ENCODE measurements at regions not wholly inside any gene's neighbourhood (a gene's known extent, or its start where the extent isn't known, plus 50 kb on each side); places are given as distances from the start of the nearest gene placed in this dataset.

GRCh38 chr1:5391725-5392124, 600.5 kb downstream of the NPHP4 start:
- intact Hi-C loops (cut with micrococcal nuclease), result no loop called here

GRCh38 chr1:5390504-5390903, 601.7 kb downstream of the NPHP4 start:
- intact Hi-C loops (cut with micrococcal nuclease), result no loop called here

GRCh38 chr1:5389101-5389885, 602.9 kb downstream of the NPHP4 start:
- intact Hi-C loops (cut with micrococcal nuclease), result no loop called here

GRCh38 chr1:5388622-5389021, 603.6 kb downstream of the NPHP4 start:
- intact Hi-C loops (cut with micrococcal nuclease), result no loop called here

- intact Hi-C loops (cut with micrococcal nuclease), result no loop called here
These were observed 605.9 kb downstream of the NPHP4 start for GRCh38 chr1:5386371-5386770.

GRCh38 chr1:5385956-5386355, 606.3 kb downstream of the NPHP4 start:
- intact Hi-C loops (cut with micrococcal nuclease), result no loop called here

GRCh38 chr1:5385096-5385799, 607.0 kb downstream of the NPHP4 start:
- intact Hi-C loops (cut with micrococcal nuclease), result no loop called here

GRCh38 chr1:5381491-5381890, 610.7 kb downstream of the NPHP4 start:
- intact Hi-C loops (cut with micrococcal nuclease), result no loop called here

- intact Hi-C loops (cut with micrococcal nuclease), result no loop called here
These were observed 613.0 kb downstream of the NPHP4 start for GRCh38 chr1:5379176-5379759.

GRCh38 chr1:5376538-5377247, 615.5 kb downstream of the NPHP4 start:
- intact Hi-C loops (cut with micrococcal nuclease), result no loop called here

GRCh38 chr1:5375481-5375880, 616.7 kb downstream of the NPHP4 start:
- intact Hi-C loops (cut with micrococcal nuclease), result no loop called here

GRCh38 chr1:5374192-5374591, 618.0 kb downstream of the NPHP4 start:
- intact Hi-C loops (cut with micrococcal nuclease), result no loop called here

- intact Hi-C loops (cut with micrococcal nuclease), result no loop called here
These were observed 618.9 kb downstream of the NPHP4 start for GRCh38 chr1:5373281-5373680.

GRCh38 chr1:5371270-5371669, 621.0 kb downstream of the NPHP4 start:
- intact Hi-C loops (cut with micrococcal nuclease), result no loop called here

GRCh38 chr1:5370311-5370710, 621.9 kb downstream of the NPHP4 start:
- intact Hi-C loops (cut with micrococcal nuclease), result no loop called here

- intact Hi-C loops (cut with micrococcal nuclease), result no loop called here
These were observed 623.0 kb downstream of the NPHP4 start for GRCh38 chr1:5369223-5369622.

GRCh38 chr1:5368201-5368600, 624.0 kb downstream of the NPHP4 start:
- intact Hi-C loops (cut with micrococcal nuclease), result no loop called here

GRCh38 chr1:5367306-5367705, 624.9 kb downstream of the NPHP4 start:
- intact Hi-C loops (cut with micrococcal nuclease), result no loop called here

- intact Hi-C loops (cut with micrococcal nuclease), result no loop called here
These were observed 626.5 kb downstream of the NPHP4 start for GRCh38 chr1:5365751-5366150.

- intact Hi-C loops (cut with micrococcal nuclease), result no loop called here
These were observed 627.6 kb downstream of the NPHP4 start for GRCh38 chr1:5364591-5364990.

- intact Hi-C loops (cut with micrococcal nuclease), result no loop called here
These were observed 637.5 kb downstream of the NPHP4 start for GRCh38 chr1:5354681-5355080.

- intact Hi-C loops (cut with micrococcal nuclease), result no loop called here
These were observed 640.9 kb downstream of the NPHP4 start for GRCh38 chr1:5351366-5351765.
